PFSK-1 (cell line): ENCODE measurements at regions not wholly inside any gene's neighbourhood (a gene's known extent, or its start where the extent isn't known, plus 50 kb on each side); places are given as distances from the start of the nearest gene placed in this dataset.

Source experiments
- FOXP2 ChIP-seq: optimal IDR thresholded peaks from 2 replicates; pipeline ENCODE3; 2011; ENCODE audit warnings: borderline replicate concordance, control low read depth, inconsistent platforms; ENCODE audit not compliant: insufficient read depth; ENCODE audit errors: extremely low read length, extremely low read depth
- POLR2AphosphoS5 ChIP-seq: IDR thresholded peaks from 2 replicates; pipeline ENCODE4 v1.6.1; 2012; ENCODE audit warnings: low read depth, mild to moderate bottlenecking, control low read depth, low read length, moderate library complexity
- REST ChIP-seq, 2 experiments: IDR thresholded peaks; 2 replicates each; pipeline versions ENCODE4 v1.6.1 to v1.8.0; 2011 to 2012; ENCODE audit warnings: low read depth in 2 of 2, low read length in 2 of 2, control low read depth in 1 of 2, inconsistent platforms in 1 of 2, mild to moderate bottlenecking in 1 of 2, moderate library complexity in 1 of 2; ENCODE audit not compliant: insufficient read depth in 1 of 2
- SIN3A ChIP-seq: IDR thresholded peaks from 2 replicates; pipeline ENCODE4 v1.6.1; 2012; ENCODE audit warnings: mild to moderate bottlenecking, low read length, moderate library complexity, borderline replicate concordance; ENCODE audit not compliant: insufficient read depth
- TAF1 ChIP-seq: IDR thresholded peaks from 2 replicates; pipeline ENCODE4 v1.6.1; 2012; ENCODE audit warnings: low read length, control low read depth, borderline replicate concordance; ENCODE audit not compliant: insufficient read depth

- TF ChIP-seq REST (IDR thresholded peaks at IDR 0.05; ENCODE audit: insufficient read depth in 1 of 2, low read depth in 2 of 2, low read length in 2 of 2): no peak
- TF ChIP-seq POLR2AphosphoS5: no peak
- no peak for TF ChIP-seq SIN3A
- no peak for TF ChIP-seq TAF1
- TF ChIP-seq FOXP2: no peak
Measured at GRCh38 chr9:28064241-28064815, 491.0 kb upstream of the C9orf72 start.

- no peak for TF ChIP-seq REST (IDR thresholded peaks at IDR 0.05; ENCODE audit: insufficient read depth in 1 of 2, low read depth in 2 of 2, low read length in 2 of 2)
- no peak for TF ChIP-seq SIN3A
- no peak for TF ChIP-seq TAF1
- TF ChIP-seq POLR2AphosphoS5: no peak
- no peak for TF ChIP-seq FOXP2
Measured at GRCh38 chr9:28073270-28073669, 500.0 kb upstream of the C9orf72 start.

- TF ChIP-seq TAF1 (no peak), POLR2AphosphoS5 (no peak), SIN3A (no peak), REST (IDR thresholded peaks at IDR 0.05; ENCODE audit: insufficient read depth in 1 of 2, low read depth in 2 of 2, low read length in 2 of 2) (no peak), FOXP2 (no peak)
Measured at GRCh38 chr9:28079677-28080076, 506.4 kb upstream of the C9orf72 start.

- TF ChIP-seq SIN3A: no peak
- TF ChIP-seq REST (IDR thresholded peaks at IDR 0.05; ENCODE audit: insufficient read depth in 1 of 2, low read depth in 2 of 2, low read length in 2 of 2): no peak
- no peak for TF ChIP-seq FOXP2
- TF ChIP-seq TAF1: no peak
- no peak for TF ChIP-seq POLR2AphosphoS5
Measured at GRCh38 chr9:28082671-28083070, 509.4 kb upstream of the C9orf72 start.

- TF ChIP-seq REST (IDR thresholded peaks at IDR 0.05; ENCODE audit: insufficient read depth in 1 of 2, low read depth in 2 of 2, low read length in 2 of 2): no peak
- TF ChIP-seq FOXP2: no peak
- TF ChIP-seq TAF1: no peak
- TF ChIP-seq POLR2AphosphoS5: no peak
Measured at GRCh38 chr9:28086881-28087280, 513.6 kb upstream of the C9orf72 start.
